Liver (tissue), 3 donors: ENCODE measurements at regions not wholly inside any gene's neighbourhood (a gene's known extent, or its start where the extent isn't known, plus 50 kb on each side); places are given as distances from the start of the nearest gene placed in this dataset.

Source experiments
- ATF3 ChIP-seq: IDR thresholded peaks from 2 replicates; pipeline ENCODE4 v1.6.1; 2016; ENCODE audit warnings: antibody characterized with exemption
- CTCF ChIP-seq: fragments of 150-350 bp; IDR thresholded peaks from 2 replicates; pipeline ENCODE4 v1.5.1; 2017; ENCODE audit warnings: improper control_type of control experiment, low read depth, low read length; ENCODE audit not compliant: missing input control
- EGR1 ChIP-seq, 2 donors: IDR thresholded peaks; 2 replicates each; pipeline ENCODE4 v1.6.1; 2016 to 2018; ENCODE audit warnings: antibody characterized with exemption in 2 of 2, low read depth in 2 of 2
- FOXA1 ChIP-seq: IDR thresholded peaks from 2 replicates; pipeline ENCODE4 v1.6.1; 2016; ENCODE audit warnings: antibody characterized with exemption
- GABPA ChIP-seq, 2 donors: IDR thresholded peaks in 1 of 2; conservative IDR thresholded peaks in 1 of 2; 2 replicates each; pipeline ENCODE4 v1.6.1; 2016; ENCODE audit warnings: antibody characterized with exemption in 2 of 2, mild to moderate bottlenecking in 1 of 2, moderate library complexity in 1 of 2
- JUND ChIP-seq, 2 donors: IDR thresholded peaks; 2 replicates each; pipeline ENCODE4 v1.6.1; 2016; ENCODE audit warnings: antibody characterized with exemption in 2 of 2
- MAX ChIP-seq: IDR thresholded peaks from 2 replicates; pipeline ENCODE4 v1.6.1; 2016; ENCODE audit warnings: antibody characterized with exemption
- RAD21 ChIP-seq, 2 donors: IDR thresholded peaks; 2 replicates each; pipeline ENCODE4 v1.6.1; 2016; ENCODE audit warnings: antibody characterized with exemption in 2 of 2, mild to moderate bottlenecking in 2 of 2
- REST ChIP-seq: IDR thresholded peaks from 2 replicates; pipeline ENCODE4 v1.6.1; 2016; ENCODE audit warnings: antibody characterized with exemption, mild to moderate bottlenecking
- RXRA ChIP-seq, 2 donors: IDR thresholded peaks; 2 replicates each; pipeline ENCODE4 v1.6.1; 2017 to 2018; ENCODE audit warnings: antibody characterized with exemption in 2 of 2, mild to moderate bottlenecking in 1 of 2
- SP1 ChIP-seq: IDR thresholded peaks from 2 replicates; pipeline ENCODE4 v1.6.1; 2018; ENCODE audit warnings: antibody characterized with exemption, mild to moderate bottlenecking
- TAF1 ChIP-seq: conservative IDR thresholded peaks from 2 replicates; pipeline ENCODE4 v1.6.1; 2016; ENCODE audit warnings: antibody characterized with exemption, mild to moderate bottlenecking
- YY1 ChIP-seq: IDR thresholded peaks from 2 replicates; pipeline ENCODE4 v1.6.1; 2016; ENCODE audit warnings: antibody characterized with exemption, mild to moderate bottlenecking
- ZBTB33 ChIP-seq: IDR thresholded peaks from 2 replicates; pipeline ENCODE4 v1.6.1; 2016; ENCODE audit warnings: antibody characterized with exemption
- donor health status: healthy.
- donor health status: healthy.

- TF ChIP-seq EGR1 (IDR thresholded peaks at IDR 0.05; ENCODE audit: low read depth in 2 of 2) (no peak), JUND (IDR thresholded peaks at IDR 0.05) (no peak), RXRA (IDR thresholded peaks at IDR 0.05) (no peak), CTCF (no peak), ATF3 (no peak), YY1 (no peak), REST (no peak), SP1 (no peak), ZBTB33 (no peak), GABPA (IDR thresholded peaks at IDR 0.05 in 1 of 2, conservative IDR thresholded peaks at IDR 0.05 in 1 of 2) (no peak), RAD21 (IDR thresholded peaks at IDR 0.05) (peak in 1 of 2 donors; percentile 23), TAF1 (no peak), FOXA1 (no peak), MAX (no peak)
Observed at GRCh38 chr6:1062786-1063545, 248.9 kb upstream of the FOXQ1 start.
